Common myeloid progenitor, CD34-positive (primary cell): ENCODE measurements at regions not wholly inside any gene's neighbourhood (a gene's known extent, or its start where the extent isn't known, plus 50 kb on each side); places are given as distances from the start of the nearest gene placed in this dataset.

Source experiments
- CTCF ChIA-PET: fragments of 350-600 bp; sonication (Branson Sonifier 250); formaldehyde crosslinking; loops from one replicate; lab custom pipeline; 2021; ENCODE audit warnings: antibody characterized with exemption; lab: Charles Lee
- POLR2A ChIA-PET: fragments of 350-600 bp; sonication (Branson Sonifier 250); formaldehyde crosslinking; loops from one replicate; lab custom pipeline; 2021; ENCODE audit warnings: antibody characterized with exemption; lab: Charles Lee
- DNase-seq, 3 donors: peaks; one replicate each; pipeline versions ENCODE4 v3.0.0 to v3.0.0-alpha.2; 2013
- H3K27ac ChIP-seq, 2 experiments: 1 replicate in 1 of 2; 2 replicates in 1 of 2; pipeline ENCODE4 v1.7.0; 2013; ENCODE audit warnings: inconsistent platforms in 2 of 2, low read length in 2 of 2, mild to moderate bottlenecking in 2 of 2, low read depth in 1 of 2, moderate library complexity in 1 of 2; ENCODE audit not compliant: severe bottlenecking in 2 of 2, insufficient read depth in 1 of 2, poor library complexity in 1 of 2
- H3K27me3 ChIP-seq, 5 experiments: replicated peaks in 2 of 5; 1 replicate in 3 of 5; 2 replicates in 2 of 5; pipeline versions ENCODE4 v1.6.1 to v1.7.0; 2013; ENCODE audit warnings: low read length in 4 of 5, mild to moderate bottlenecking in 2 of 5, moderate library complexity in 2 of 5, inconsistent platforms in 1 of 5; ENCODE audit not compliant: insufficient read depth in 5 of 5, control insufficient read depth in 4 of 5
- H3K36me3 ChIP-seq, 4 experiments: 1 replicate in 2 of 4; 2 replicates in 2 of 4; pipeline versions ENCODE4 v1.6.1 to v1.7.0; 2013; ENCODE audit warnings: low read length in 3 of 4, control low read depth in 1 of 4, mild to moderate bottlenecking in 1 of 4; ENCODE audit not compliant: control insufficient read depth in 4 of 4, insufficient read depth in 4 of 4
- H3K4me1 ChIP-seq, 4 experiments: 1 replicate in 3 of 4; 2 replicates in 1 of 4; pipeline versions ENCODE4 v1.6.1 to v1.7.1; 2013; ENCODE audit warnings: low read length in 3 of 4, mild to moderate bottlenecking in 3 of 4, control low read depth in 1 of 4, inconsistent platforms in 1 of 4, moderate library complexity in 1 of 4; ENCODE audit not compliant: control insufficient read depth in 4 of 4, insufficient read depth in 4 of 4; ENCODE audit errors: control extremely low read depth in 1 of 4
- H3K4me3 ChIP-seq, 7 experiments: 1 replicate in 4 of 7; 2 replicates in 3 of 7; pipeline versions ENCODE4 v1.5.1 to v1.7.0; 2013; ENCODE audit warnings: mild to moderate bottlenecking in 7 of 7, low read length in 6 of 7, moderate library complexity in 6 of 7, inconsistent platforms in 2 of 7, low read depth in 2 of 7, control low read depth in 1 of 7; ENCODE audit not compliant: insufficient read depth in 4 of 7, control insufficient read depth in 1 of 7; ENCODE audit errors: extremely low read depth in 1 of 7
- H3K9me3 ChIP-seq, 5 experiments: 1 replicate in 4 of 5; 2 replicates in 1 of 5; pipeline versions ENCODE4 v1.6.1 to v1.7.1; 2013; ENCODE audit warnings: low read length in 4 of 5, mild to moderate bottlenecking in 2 of 5, inconsistent platforms in 1 of 5, low read depth in 1 of 5, moderate library complexity in 1 of 5; ENCODE audit not compliant: control insufficient read depth in 4 of 5, insufficient read depth in 2 of 5; ENCODE audit errors: control extremely low read depth in 1 of 5
- WGBS: methylation state at CpG from one replicate; pipeline ENCODE4 v1.1.5; 2013; ENCODE audit not compliant: insufficient coverage; 5-methylcytosine and 5-hydroxymethylcytosine counted together

GRCh38 chr3:55297245-55297644 lies 189.9 kb downstream of the WNT5A start:
- H3K27me3 ChIP-seq, result no peaks in the 10 kb centered on the region
- no peak for DNase-seq
- H3K4me3 ChIP-seq, result no peak overlapping the region
- no peaks in the 10 kb centered on the region for H3K4me1 ChIP-seq
- ChIA-PET CTCF (no interaction called here), POLR2A (no interaction called here)
- H3K36me3 ChIP-seq, result no peaks in the 10 kb centered on the region
- H3K27ac ChIP-seq, result no peak overlapping the region
- H3K9me3 ChIP-seq, result peaks cover 0 to 5% (median 0%) of the 10 kb centered on the region in 5 experiments
- no CpG with 5 or more reads among the region's 2 CpGs for WGBS

DNA sequence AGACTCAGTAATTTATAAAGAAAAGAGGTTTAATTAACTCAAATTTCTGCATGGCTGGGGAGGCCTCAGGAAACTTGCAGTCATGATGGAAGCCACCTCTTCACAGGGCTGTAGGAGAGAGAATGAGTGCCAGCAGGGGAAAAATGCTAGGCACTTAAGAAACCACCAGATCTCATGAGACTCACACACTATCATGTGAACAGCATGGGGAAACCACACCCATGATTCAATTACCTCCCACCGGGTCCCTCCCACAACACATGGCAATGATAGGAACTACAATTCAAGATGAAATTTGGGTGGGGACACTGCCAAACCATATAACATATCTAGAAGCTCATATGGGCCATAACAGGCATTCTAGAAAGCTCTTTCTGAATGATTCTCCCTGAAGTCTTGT lies 190.3 kb downstream of the WNT5A start:
- Histone ChIP-seq H3K36me3 (no peaks in the 10 kb centered on the region), H3K9me3 (peaks cover 0 to 5% (median 0%) of the 10 kb centered on the region in 5 experiments), H3K4me1 (no peaks in the 10 kb centered on the region), H3K27ac (no peak overlapping the region), H3K4me3 (no peak overlapping the region), H3K27me3 (no peaks in the 10 kb centered on the region)
- CTCF ChIA-PET, result no interaction called here
- POLR2A ChIA-PET, result no interaction called here
- WGBS, result no CpG with 5 or more reads among the region's 1 CpG
- DNase-seq, result no peak

DNA sequence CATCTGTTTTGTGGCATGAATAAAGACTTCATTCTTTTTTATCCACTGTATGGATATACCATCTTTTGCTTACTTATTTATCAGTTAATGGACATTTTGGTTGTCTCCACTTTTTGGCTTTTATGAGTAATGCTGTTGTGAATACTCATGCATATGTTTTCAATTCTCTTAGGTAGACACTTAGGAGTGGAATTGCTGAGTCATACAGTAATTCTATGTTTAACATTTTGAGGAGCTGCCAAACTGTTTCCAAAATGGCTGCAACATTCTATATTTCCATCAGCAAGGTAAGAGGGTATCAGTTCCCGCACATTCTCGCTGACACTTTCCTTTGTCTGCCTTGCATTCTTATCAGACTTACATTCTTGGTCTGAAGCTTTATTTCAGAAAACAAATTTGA lies 191.1 kb downstream of the WNT5A start:
- POLR2A ChIA-PET, result no interaction called here

GRCh38 chr3:55294557-55294956 lies 192.5 kb downstream of the WNT5A start:
- ChIA-PET POLR2A (no interaction called here), CTCF (no interaction called here)
- H3K27ac ChIP-seq, result no peak overlapping the region
- peaks cover 0 to 5% (median 0%) of the 10 kb centered on the region in 5 experiments for H3K9me3 ChIP-seq
- H3K27me3 ChIP-seq, result no peaks in the 10 kb centered on the region
- no CpG with 5 or more reads among the region's 2 CpGs for WGBS
- DNase-seq, result no peak
- no peaks in the 10 kb centered on the region for H3K36me3 ChIP-seq
- no peak overlapping the region for H3K4me3 ChIP-seq
- H3K4me1 ChIP-seq, result no peaks in the 10 kb centered on the region

More for the DNA sequence above, 191.1 kb downstream of the WNT5A start:
- H3K36me3 ChIP-seq, result no peaks in the 10 kb centered on the region
- no peaks in the 10 kb centered on the region for H3K27me3 ChIP-seq
- no peak overlapping the region for H3K4me3 ChIP-seq
- peaks cover 0 to 5% (median 0%) of the 10 kb centered on the region in 5 experiments for H3K9me3 ChIP-seq
- DNase-seq, result no peak
- H3K27ac ChIP-seq, result no peak overlapping the region
- 100% methylated on average over 1 of the region's 2 CpGs for WGBS
- H3K4me1 ChIP-seq, result no peaks in the 10 kb centered on the region
- CTCF ChIA-PET, result no interaction called here

GRCh38 chr3:55292360-55292759 lies 194.7 kb downstream of the WNT5A start:
- 54% methylated on average over 7 of the region's 9 CpGs for WGBS
- H3K4me1 ChIP-seq, result no peaks in the 10 kb centered on the region
- H3K36me3 ChIP-seq, result no peaks in the 10 kb centered on the region
- CTCF ChIA-PET, result no interaction called here
- no peak for DNase-seq
- H3K9me3 ChIP-seq, result no peaks in the 10 kb centered on the region
- no peak overlapping the region for H3K4me3 ChIP-seq
- H3K27me3 ChIP-seq, result no peaks in the 10 kb centered on the region
- POLR2A ChIA-PET, result no interaction called here
- no peak overlapping the region for H3K27ac ChIP-seq

DNA sequence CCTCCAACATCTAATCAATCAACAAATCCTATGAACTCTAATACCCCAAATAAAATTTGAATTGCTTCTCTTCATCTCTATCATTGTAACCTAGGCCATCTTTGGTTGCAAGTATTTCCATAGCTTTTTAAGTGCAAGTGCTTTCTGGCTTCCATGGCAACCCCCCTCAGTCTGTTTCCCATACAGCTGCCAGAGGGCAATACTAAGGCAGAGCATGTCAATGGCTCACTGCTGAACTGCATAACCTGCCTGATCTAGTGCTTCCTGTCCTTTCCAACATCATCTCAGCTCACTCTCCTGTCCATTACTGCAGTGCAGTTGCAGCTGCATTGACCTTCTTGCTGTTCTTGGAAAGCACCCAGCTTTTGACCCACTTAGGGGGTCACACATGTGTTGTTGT lies 198.4 kb downstream of the WNT5A start:
- no peaks in the 10 kb centered on the region for H3K27me3 ChIP-seq
- H3K27ac ChIP-seq, result no peak overlapping the region
- no peak overlapping the region for H3K4me3 ChIP-seq
- CTCF ChIA-PET, result no interaction called here
- no peaks in the 10 kb centered on the region for H3K9me3 ChIP-seq
- no peaks in the 10 kb centered on the region for H3K4me1 ChIP-seq
- no peak for DNase-seq
- no peaks in the 10 kb centered on the region for H3K36me3 ChIP-seq
- POLR2A ChIA-PET, result no interaction called here

- no peaks in the 10 kb centered on the region for H3K36me3 ChIP-seq
- ChIA-PET CTCF (no interaction called here), POLR2A (no interaction called here)
- H3K27me3 ChIP-seq, result no peaks in the 10 kb centered on the region
- H3K9me3 ChIP-seq, result no peaks in the 10 kb centered on the region
- no peak overlapping the region for H3K27ac ChIP-seq
- no peak for DNase-seq
- no peaks in the 10 kb centered on the region for H3K4me1 ChIP-seq
- H3K4me3 ChIP-seq, result no peak overlapping the region
- WGBS, result 67% methylated on average over 1 of the region's 1 CpG
Observed at GRCh38 chr3:55286693-55287092, 200.4 kb downstream of the WNT5A start.
